Vagina (tissue), 2 donors: ENCODE measurements at regions not wholly inside any gene's neighbourhood (a gene's known extent, or its start where the extent isn't known, plus 50 kb on each side); places are given as distances from the start of the nearest gene placed in this dataset.

Experiments
- POLR2A ChIP-seq, 2 donors: fragments of 450-650 bp; IDR thresholded peaks; one replicate each; pipeline ENCODE4 v1.6.1; 2017; ENCODE audit warnings: antibody characterized with exemption in 2 of 2, mild to moderate bottlenecking in 2 of 2, moderate library complexity in 2 of 2
- POLR2AphosphoS5 ChIP-seq, 2 donors: sonication (generic); formaldehyde crosslinking; IDR thresholded peaks; one replicate each; pipeline ENCODE4 v1.9.0; 2017; ENCODE audit warnings: antibody characterized with exemption in 2 of 2, mild to moderate bottlenecking in 2 of 2, low read depth in 1 of 2; ENCODE audit not compliant: insufficient read depth in 1 of 2
- TF ChIP-seq, protein P1 (sequence below), 3 experiments: fragments of 450-650 bp in 2 of 3; fragments of 200-600 bp in 1 of 3; sonication (generic) in 1 of 3; IDR thresholded peaks; one replicate each; pipeline ENCODE4 v1.5.1; 2017 to 2019; ENCODE audit warnings: antibody characterized with exemption in 3 of 3, mild to moderate bottlenecking in 2 of 3, moderate library complexity in 2 of 3

GRCh38 chr2:217090884-217091283 is 231.0 kb upstream of the TNP1 start:
- TF ChIP-seq, protein P1, sequence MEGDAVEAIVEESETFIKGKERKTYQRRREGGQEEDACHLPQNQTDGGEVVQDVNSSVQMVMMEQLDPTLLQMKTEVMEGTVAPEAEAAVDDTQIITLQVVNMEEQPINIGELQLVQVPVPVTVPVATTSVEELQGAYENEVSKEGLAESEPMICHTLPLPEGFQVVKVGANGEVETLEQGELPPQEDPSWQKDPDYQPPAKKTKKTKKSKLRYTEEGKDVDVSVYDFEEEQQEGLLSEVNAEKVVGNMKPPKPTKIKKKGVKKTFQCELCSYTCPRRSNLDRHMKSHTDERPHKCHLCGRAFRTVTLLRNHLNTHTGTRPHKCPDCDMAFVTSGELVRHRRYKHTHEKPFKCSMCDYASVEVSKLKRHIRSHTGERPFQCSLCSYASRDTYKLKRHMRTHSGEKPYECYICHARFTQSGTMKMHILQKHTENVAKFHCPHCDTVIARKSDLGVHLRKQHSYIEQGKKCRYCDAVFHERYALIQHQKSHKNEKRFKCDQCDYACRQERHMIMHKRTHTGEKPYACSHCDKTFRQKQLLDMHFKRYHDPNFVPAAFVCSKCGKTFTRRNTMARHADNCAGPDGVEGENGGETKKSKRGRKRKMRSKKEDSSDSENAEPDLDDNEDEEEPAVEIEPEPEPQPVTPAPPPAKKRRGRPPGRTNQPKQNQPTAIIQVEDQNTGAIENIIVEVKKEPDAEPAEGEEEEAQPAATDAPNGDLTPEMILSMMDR (IDR thresholded peaks at IDR 0.05), result no peak
- TF ChIP-seq POLR2AphosphoS5 (IDR thresholded peaks at IDR 0.05; ENCODE audit: insufficient read depth in 1 of 2, low read depth in 1 of 2), result no peak
- TF ChIP-seq POLR2A (IDR thresholded peaks at IDR 0.05), result no peak
